ENCODE measurements at regions not wholly inside any gene's neighbourhood (a gene's known extent, or its start where the extent isn't known, plus 50 kb on each side); places are given as distances from the start of the nearest gene placed in this dataset.
A peak's percentile ranks its signal among the peaks of the same experiment; 100 is the strongest.
"Not testable (repeated sequence)": the region's sequence is repeated elsewhere in the genome, so short reads cannot be mapped to it uniquely, and the experiment has no call there.

DNA sequence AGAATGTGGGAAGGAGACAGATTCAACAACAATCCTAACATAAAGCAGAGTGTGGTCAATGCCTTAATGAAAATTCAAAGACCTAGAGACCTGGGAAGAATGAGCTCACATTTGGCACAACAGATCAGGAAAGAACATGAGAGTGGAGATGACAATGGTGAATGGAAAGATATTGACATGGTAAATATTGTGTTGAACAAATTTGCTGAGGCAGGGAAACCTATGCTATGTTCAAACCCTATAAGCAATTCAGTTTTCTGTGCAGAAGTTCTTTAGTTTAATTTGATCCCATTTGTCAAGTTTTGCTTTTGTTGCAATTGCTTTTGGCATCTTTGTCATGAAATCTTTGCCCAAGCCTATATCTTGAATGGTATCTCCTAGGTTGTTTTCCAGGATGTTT lies 199.4 kb upstream of the LRRTM4 start:
- DNase-seq (ENCODE audit: low read depth) = no peak

DNA sequence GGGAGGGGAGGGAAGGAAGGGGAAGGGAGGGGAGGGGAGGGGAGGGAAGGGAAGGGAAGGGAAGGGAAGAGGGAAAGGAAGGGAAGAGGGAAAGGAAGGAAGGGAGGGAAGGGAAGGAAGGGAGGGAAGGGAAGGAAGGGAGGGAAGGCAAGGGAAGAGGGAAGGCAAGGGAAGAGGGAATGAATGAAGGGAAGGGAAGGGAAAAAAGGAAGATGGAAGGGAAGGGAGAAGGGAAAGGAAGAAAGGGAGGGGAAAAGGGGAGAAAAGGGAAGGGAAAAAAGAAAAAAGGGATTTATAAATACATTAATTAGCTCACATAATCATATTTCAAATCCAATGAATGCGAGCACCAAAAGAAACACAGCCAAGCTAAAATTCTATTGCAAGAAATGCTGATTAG lies 202.9 kb upstream of the LRRTM4 start:
- DNase-seq (ENCODE audit: low read depth) = no peak

DNA sequence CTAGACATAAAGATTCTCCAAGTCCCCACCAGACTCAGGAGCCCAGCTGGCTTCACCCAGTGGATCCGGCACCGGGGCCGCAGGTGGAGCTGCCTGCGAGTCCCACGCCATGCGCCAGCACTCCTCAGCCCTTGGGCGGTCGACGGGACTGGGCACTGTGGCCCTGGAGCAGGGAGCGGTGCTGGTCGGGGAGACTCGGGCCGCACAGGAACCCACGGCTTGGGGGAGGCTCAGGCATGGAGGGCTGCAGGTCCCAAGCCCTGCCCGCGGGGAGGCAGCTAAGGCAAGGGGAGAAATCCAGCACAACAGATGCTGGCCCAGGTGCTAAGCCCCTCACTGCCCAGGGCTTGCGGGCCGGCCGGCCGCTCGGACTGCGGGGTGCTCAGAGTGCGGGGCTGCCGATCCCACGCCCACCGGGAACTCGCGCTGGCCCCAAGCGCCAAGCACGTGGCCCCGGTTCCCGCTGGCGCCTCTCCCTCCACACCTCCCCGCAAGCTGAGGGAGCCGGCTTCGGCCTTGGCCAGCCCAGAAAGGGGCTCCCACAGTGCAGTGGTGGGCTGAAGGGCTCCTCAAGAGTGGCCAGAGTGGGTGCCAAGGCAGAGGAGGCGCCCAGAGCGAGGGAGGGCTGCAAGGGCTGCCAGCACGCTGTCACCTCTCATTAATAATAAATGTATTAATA lies 212.6 kb upstream of the LRRTM4 start:
- not testable (repeated sequence) for DNase-seq (ENCODE audit: low read depth)

GRCh38 chr2:77737236-77737635 lies 215.1 kb upstream of the LRRTM4 start:
- DNase-seq (ENCODE audit: low read depth) = no peak

GRCh38 chr2:77746780-77747179 lies 224.6 kb upstream of the LRRTM4 start:
- DNase-seq (ENCODE audit: low read depth) = no peak

DNA sequence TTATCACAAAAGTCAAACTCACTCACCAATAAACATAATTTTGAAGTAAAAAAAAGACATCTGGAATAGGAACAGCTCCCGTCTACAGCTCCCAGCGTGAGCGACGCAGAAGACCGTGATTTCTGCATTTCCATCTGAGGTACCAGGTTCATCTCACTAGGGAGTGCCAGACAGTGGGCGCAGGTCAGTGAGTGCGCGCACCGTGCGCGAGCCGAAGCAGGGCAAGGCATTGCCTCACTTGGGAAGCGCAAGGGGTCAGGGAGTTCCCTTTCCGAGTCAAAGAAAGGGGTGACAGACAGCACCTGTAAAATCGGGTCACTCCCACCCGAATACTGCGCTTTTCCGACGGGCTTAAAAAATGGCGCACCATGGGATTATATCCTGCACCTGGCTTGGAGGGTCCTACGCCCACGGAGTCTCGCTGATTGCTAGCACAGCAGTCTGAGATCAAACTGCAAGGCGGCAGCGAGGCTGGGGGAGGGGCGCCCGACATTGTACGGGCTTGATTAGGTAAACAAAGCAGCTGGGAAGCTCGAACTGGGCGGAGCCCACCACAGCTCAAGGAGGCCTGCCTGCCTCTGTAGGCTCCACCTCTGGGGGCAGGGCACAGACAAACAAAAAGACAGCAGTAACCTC lies 231.7 kb upstream of the LRRTM4 start:
- DNase-seq (ENCODE audit: low read depth) = not testable (repeated sequence)

- no peak for DNase-seq (ENCODE audit: low read depth)
Observed at GRCh38 chr2:77767388-77768076, 245.4 kb upstream of the LRRTM4 start.

GRCh38 chr2:77768508-77768907 lies 246.3 kb upstream of the LRRTM4 start:
- no peak for DNase-seq (ENCODE audit: low read depth)

DNA sequence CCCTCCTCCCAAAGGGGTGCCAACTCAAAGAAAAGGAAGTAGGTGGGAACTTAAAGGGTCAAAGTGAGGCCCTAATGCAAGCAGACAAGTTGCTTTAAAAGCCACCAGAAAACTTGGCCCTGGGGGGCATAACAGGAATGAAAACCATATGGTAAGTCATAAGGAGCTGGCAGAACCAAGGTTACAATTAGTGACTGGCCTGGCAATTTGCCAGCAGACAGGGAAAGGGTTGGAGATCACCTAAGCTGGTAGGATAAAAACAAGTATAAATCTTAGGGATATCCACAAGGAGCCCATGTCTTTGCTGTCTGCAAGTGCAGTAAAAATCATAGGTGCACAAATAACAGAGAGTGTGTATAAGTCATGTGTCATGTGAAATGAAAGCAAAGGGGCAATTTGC lies 256.7 kb upstream of the LRRTM4 start:
- no peak for DNase-seq (ENCODE audit: low read depth)

GRCh38 chr2:77793500-77793899 lies 271.3 kb upstream of the LRRTM4 start:
- not testable (repeated sequence) for DNase-seq (ENCODE audit: low read depth)

- DNase-seq (ENCODE audit: low read depth) = no peak
Observed at GRCh38 chr2:77796397-77796796, 274.2 kb upstream of the LRRTM4 start.

GRCh38 chr2:77797088-77797487 lies 274.9 kb upstream of the LRRTM4 start:
- no peak for DNase-seq (ENCODE audit: low read depth)

- DNase-seq (ENCODE audit: low read depth) = no peak
Observed at GRCh38 chr2:77800410-77800809, 278.2 kb upstream of the LRRTM4 start.

- DNase-seq (ENCODE audit: low read depth) = peak; percentile 10
Observed at GRCh38 chr2:77807531-77808215, 285.5 kb upstream of the LRRTM4 start.

DNA sequence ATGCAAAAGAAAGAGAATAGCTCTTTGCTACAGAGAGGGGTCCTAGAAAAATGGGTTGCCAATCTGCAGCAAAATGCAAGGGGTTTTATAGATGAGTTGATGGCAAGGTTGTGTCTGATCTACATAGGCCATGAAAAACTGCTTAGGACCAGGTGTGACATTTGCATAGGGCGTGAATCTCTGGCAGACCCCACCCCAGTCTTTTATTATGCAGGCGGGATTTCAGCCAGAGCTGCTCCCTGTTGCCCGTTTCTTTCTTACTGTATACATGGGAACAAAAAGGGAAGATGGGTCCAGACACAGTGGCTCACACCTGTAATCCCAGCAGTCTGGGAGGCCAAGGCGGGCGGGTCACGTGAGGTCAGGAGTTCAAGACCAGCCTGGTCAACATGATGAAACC lies 286.4 kb upstream of the LRRTM4 start:
- no peak for DNase-seq (ENCODE audit: low read depth)

- peak; percentile 7 for DNase-seq (ENCODE audit: low read depth)
Observed at GRCh38 chr2:77813599-77813998, 291.4 kb upstream of the LRRTM4 start.

DNA sequence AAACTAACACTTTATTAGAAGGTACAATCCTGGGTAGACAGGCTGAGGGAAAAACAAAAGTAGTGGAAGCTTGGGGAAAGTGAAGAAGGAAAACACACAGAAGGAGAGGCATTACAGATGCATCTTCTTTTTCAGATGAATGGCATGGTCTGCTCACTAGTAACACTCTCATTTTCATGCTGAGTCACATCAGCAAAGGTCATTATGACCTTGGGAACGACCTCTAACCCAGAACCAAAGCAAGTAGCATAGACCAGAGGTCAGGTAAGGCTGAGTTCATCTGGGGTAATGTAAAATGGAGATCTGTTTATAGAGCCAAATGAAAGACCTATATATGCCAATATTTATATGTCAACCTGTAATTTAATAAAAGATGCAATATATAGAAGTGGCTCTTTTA lies 294.4 kb upstream of the LRRTM4 start:
- DNase-seq (ENCODE audit: low read depth) = no peak

- no peak for DNase-seq (ENCODE audit: low read depth)
Observed at GRCh38 chr2:77818186-77818585, 296.0 kb upstream of the LRRTM4 start.

- no peak for DNase-seq (ENCODE audit: low read depth)
Observed at GRCh38 chr2:77823028-77823427, 300.9 kb upstream of the LRRTM4 start.

GRCh38 chr2:77831060-77831459 lies 308.9 kb upstream of the LRRTM4 start:
- DNase-seq (ENCODE audit: low read depth) = no peak

DNA sequence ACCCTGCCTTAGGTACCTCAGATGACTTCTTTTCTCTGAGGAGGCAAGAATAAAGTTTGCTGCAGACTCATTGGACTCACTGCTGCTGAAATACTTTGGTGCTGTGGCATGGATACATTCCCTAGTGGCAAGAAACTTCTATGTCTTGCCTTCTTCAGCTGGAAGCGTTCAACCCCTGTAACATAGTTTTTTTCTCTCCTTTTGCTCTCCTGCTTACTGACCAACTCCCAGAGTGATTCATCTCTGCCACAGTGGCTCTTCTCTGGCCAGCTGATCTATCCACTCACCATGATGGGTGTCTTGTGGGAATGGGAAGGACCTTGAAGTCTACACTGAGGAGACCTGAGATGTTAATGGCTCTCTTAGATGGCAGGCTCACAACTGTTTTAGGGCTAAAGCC lies 309.3 kb upstream of the LRRTM4 start:
- DNase-seq (ENCODE audit: low read depth) = no peak

GRCh38 chr2:77831898-77832297 lies 309.7 kb upstream of the LRRTM4 start:
- no peak for DNase-seq (ENCODE audit: low read depth)
